HEK293 (cell line): ENCODE measurements at regions not wholly inside any gene's neighbourhood (a gene's known extent, or its start where the extent isn't known, plus 50 kb on each side); places are given as distances from the start of the nearest gene placed in this dataset.

ENCODE experiments used
- TF ChIP-seq, protein P1 (sequence below): fragments of 450-650 bp; formaldehyde crosslinking; IDR thresholded peaks from 2 replicates; pipeline ENCODE4 v1.5.1; 2016; ENCODE audit warnings: missing biosample characterization, missing genetic modification characterization
- TF ChIP-seq, protein P2 (sequence below): fragments of 450-650 bp; formaldehyde crosslinking; IDR thresholded peaks from 2 replicates; pipeline ENCODE4 v1.5.1; 2016; ENCODE audit warnings: missing biosample characterization, missing genetic modification characterization

- TF ChIP-seq, protein P1, sequence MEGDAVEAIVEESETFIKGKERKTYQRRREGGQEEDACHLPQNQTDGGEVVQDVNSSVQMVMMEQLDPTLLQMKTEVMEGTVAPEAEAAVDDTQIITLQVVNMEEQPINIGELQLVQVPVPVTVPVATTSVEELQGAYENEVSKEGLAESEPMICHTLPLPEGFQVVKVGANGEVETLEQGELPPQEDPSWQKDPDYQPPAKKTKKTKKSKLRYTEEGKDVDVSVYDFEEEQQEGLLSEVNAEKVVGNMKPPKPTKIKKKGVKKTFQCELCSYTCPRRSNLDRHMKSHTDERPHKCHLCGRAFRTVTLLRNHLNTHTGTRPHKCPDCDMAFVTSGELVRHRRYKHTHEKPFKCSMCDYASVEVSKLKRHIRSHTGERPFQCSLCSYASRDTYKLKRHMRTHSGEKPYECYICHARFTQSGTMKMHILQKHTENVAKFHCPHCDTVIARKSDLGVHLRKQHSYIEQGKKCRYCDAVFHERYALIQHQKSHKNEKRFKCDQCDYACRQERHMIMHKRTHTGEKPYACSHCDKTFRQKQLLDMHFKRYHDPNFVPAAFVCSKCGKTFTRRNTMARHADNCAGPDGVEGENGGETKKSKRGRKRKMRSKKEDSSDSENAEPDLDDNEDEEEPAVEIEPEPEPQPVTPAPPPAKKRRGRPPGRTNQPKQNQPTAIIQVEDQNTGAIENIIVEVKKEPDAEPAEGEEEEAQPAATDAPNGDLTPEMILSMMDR (tag by site-specific recombination): no peak
- TF ChIP-seq, protein P2, sequence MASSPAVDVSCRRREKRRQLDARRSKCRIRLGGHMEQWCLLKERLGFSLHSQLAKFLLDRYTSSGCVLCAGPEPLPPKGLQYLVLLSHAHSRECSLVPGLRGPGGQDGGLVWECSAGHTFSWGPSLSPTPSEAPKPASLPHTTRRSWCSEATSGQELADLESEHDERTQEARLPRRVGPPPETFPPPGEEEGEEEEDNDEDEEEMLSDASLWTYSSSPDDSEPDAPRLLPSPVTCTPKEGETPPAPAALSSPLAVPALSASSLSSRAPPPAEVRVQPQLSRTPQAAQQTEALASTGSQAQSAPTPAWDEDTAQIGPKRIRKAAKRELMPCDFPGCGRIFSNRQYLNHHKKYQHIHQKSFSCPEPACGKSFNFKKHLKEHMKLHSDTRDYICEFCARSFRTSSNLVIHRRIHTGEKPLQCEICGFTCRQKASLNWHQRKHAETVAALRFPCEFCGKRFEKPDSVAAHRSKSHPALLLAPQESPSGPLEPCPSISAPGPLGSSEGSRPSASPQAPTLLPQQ (tag by site-specific recombination): no peak
Observed at GRCh38 chr1:101507547-101507971, 270.7 kb downstream of the S1PR1 start.
